Activated T-cell treated with anti-CD3 and anti-CD28 coated beads, Interleukin-2, amount 50 U/mL, for 72 hours (primary cell): ENCODE measurements at regions not wholly inside any gene's neighbourhood (a gene's known extent, or its start where the extent isn't known, plus 50 kb on each side); places are given as distances from the start of the nearest gene placed in this dataset.

ENCODE experiments used
- ATAC-seq, 2 donors: fragments of 150-1000 bp; cut with Tn5 transposase; replicated peaks in 1 of 2; 2 replicates each; pipeline ENCODE4 v1.10.0; 2021; ENCODE audit warnings: moderate library complexity in 2 of 2, mild to moderate bottlenecking in 1 of 2
- DNase-seq, 2 donors: peaks; one replicate each; pipeline ENCODE4 v3.0.0; 2021 to 2022; ENCODE audit warnings: mixed read lengths in 1 of 2
- H3K27ac Mint-ChIP-seq: one replicate; pipeline ENCODE4 v1.8.0; 2022; ENCODE audit warnings: mild to moderate bottlenecking, moderate library complexity, mixed read lengths
- H3K27me3 Mint-ChIP-seq: one replicate; pipeline ENCODE4 v1.8.0; 2022; ENCODE audit warnings: low read depth, mixed read lengths
- H3K36me3 Mint-ChIP-seq, 2 donors: one replicate each; pipeline ENCODE4 v1.8.0; 2022; ENCODE audit warnings: mixed read lengths in 2 of 2, mild to moderate bottlenecking in 1 of 2; ENCODE audit not compliant: insufficient read depth in 2 of 2
- H3K4me1 Mint-ChIP-seq: one replicate; pipeline ENCODE4 v1.8.0; 2022; ENCODE audit warnings: low read depth, mixed read lengths
- H3K4me3 Mint-ChIP-seq, 2 donors: one replicate each; pipeline ENCODE4 v1.8.0; 2022; ENCODE audit warnings: mild to moderate bottlenecking in 2 of 2, mixed read lengths in 2 of 2, moderate library complexity in 2 of 2
- H3K9me3 Mint-ChIP-seq, 2 donors: one replicate each; pipeline ENCODE4 v1.8.0; 2022; ENCODE audit warnings: mixed read lengths in 2 of 2

GRCh38 chr21:22889445-22889844 is 1891.2 kb downstream of the NCAM2 start:
- H3K27ac Mint-ChIP-seq = no peak overlapping the region
- H3K4me3 Mint-ChIP-seq = no peak overlapping the region
- peaks cover 0 to 2% of the 10 kb centered on the region in 2 donors for H3K9me3 Mint-ChIP-seq
- no peaks in the 10 kb centered on the region for H3K36me3 Mint-ChIP-seq
- DNase-seq = no peak
- no peak for ATAC-seq
- H3K4me1 Mint-ChIP-seq = no peaks in the 10 kb centered on the region
- no peaks in the 10 kb centered on the region for H3K27me3 Mint-ChIP-seq

- H3K27ac Mint-ChIP-seq = no peak overlapping the region
- no peak for ATAC-seq
- H3K4me1 Mint-ChIP-seq = no peaks in the 10 kb centered on the region
Observed at GRCh38 chr21:22890656-22891055, 1892.4 kb downstream of the NCAM2 start.

GRCh38 chr21:22892028-22892427 is 1893.8 kb downstream of the NCAM2 start:
- ATAC-seq = no peak
- no peaks in the 10 kb centered on the region for H3K27me3 Mint-ChIP-seq
- no peak overlapping the region for H3K27ac Mint-ChIP-seq
- H3K4me1 Mint-ChIP-seq = no peaks in the 10 kb centered on the region
- peaks cover 0 to 2% of the 10 kb centered on the region in 2 donors for H3K9me3 Mint-ChIP-seq
- no peak for DNase-seq
- H3K4me3 Mint-ChIP-seq = no peak overlapping the region
- H3K36me3 Mint-ChIP-seq = no peaks in the 10 kb centered on the region

More at GRCh38 chr21:22890656-22891055, 1892.4 kb downstream of the NCAM2 start:
- H3K4me3 Mint-ChIP-seq = no peak overlapping the region
- peaks cover 0 to 2% of the 10 kb centered on the region in 2 donors for H3K9me3 Mint-ChIP-seq
- no peak for DNase-seq
- no peaks in the 10 kb centered on the region for H3K36me3 Mint-ChIP-seq
- H3K27me3 Mint-ChIP-seq = no peaks in the 10 kb centered on the region

GRCh38 chr21:22892740-22893139 is 1894.5 kb downstream of the NCAM2 start:
- no peak for ATAC-seq
- peaks cover 0 to 4% of the 10 kb centered on the region in 2 donors for H3K9me3 Mint-ChIP-seq

GRCh38 chr21:22898051-22898665 is 1899.9 kb downstream of the NCAM2 start:
- no peaks in the 10 kb centered on the region for H3K4me1 Mint-ChIP-seq
- DNase-seq = no peak

More at GRCh38 chr21:22892740-22893139, 1894.5 kb downstream of the NCAM2 start:
- Mint-ChIP-seq H3K27me3 (no peaks in the 10 kb centered on the region), H3K4me1 (no peaks in the 10 kb centered on the region), H3K36me3 (no peaks in the 10 kb centered on the region), H3K4me3 (no peak overlapping the region), H3K27ac (no peak overlapping the region)
- no peak for DNase-seq

GRCh38 chr21:22900490-22900889 is 1902.3 kb downstream of the NCAM2 start:
- no peaks in the 10 kb centered on the region for H3K36me3 Mint-ChIP-seq
- H3K4me3 Mint-ChIP-seq = no peak overlapping the region
- no peaks in the 10 kb centered on the region for H3K4me1 Mint-ChIP-seq
- no peak for ATAC-seq
- DNase-seq = no peak
- no peak overlapping the region for H3K27ac Mint-ChIP-seq
- no peaks in the 10 kb centered on the region for H3K27me3 Mint-ChIP-seq
- peaks cover 0 to 2% of the 10 kb centered on the region in 2 donors for H3K9me3 Mint-ChIP-seq

More at GRCh38 chr21:22898051-22898665, 1899.9 kb downstream of the NCAM2 start:
- no peak overlapping the region for H3K4me3 Mint-ChIP-seq
- H3K27me3 Mint-ChIP-seq = no peaks in the 10 kb centered on the region
- H3K27ac Mint-ChIP-seq = no peak overlapping the region
- H3K9me3 Mint-ChIP-seq = peaks cover 0 to 2% of the 10 kb centered on the region in 2 donors
- no peaks in the 10 kb centered on the region for H3K36me3 Mint-ChIP-seq
- ATAC-seq = no peak

- ATAC-seq = no peak
Observed at GRCh38 chr21:22903851-22904250, 1905.6 kb downstream of the NCAM2 start.

GRCh38 chr21:22904385-22904784 is 1906.2 kb downstream of the NCAM2 start:
- Mint-ChIP-seq H3K4me1 (no peaks in the 10 kb centered on the region), H3K9me3 (no peaks in the 10 kb centered on the region), H3K27ac (no peak overlapping the region), H3K4me3 (no peak overlapping the region), H3K36me3 (no peaks in the 10 kb centered on the region), H3K27me3 (no peaks in the 10 kb centered on the region)
- no peak for ATAC-seq
- no peak for DNase-seq

More at GRCh38 chr21:22903851-22904250, 1905.6 kb downstream of the NCAM2 start:
- Mint-ChIP-seq H3K4me3 (no peak overlapping the region), H3K9me3 (no peaks in the 10 kb centered on the region), H3K4me1 (no peaks in the 10 kb centered on the region), H3K27me3 (no peaks in the 10 kb centered on the region), H3K27ac (no peak overlapping the region), H3K36me3 (no peaks in the 10 kb centered on the region)
- DNase-seq = no peak

GRCh38 chr21:22925032-22925431 is 1926.8 kb downstream of the NCAM2 start:
- Mint-ChIP-seq H3K4me1 (no peaks in the 10 kb centered on the region), H3K27ac (no peak overlapping the region), H3K9me3 (peaks cover 0 to 4% of the 10 kb centered on the region in 2 donors), H3K36me3 (peaks cover 0 to 1% of the 10 kb centered on the region in 2 donors), H3K27me3 (no peaks in the 10 kb centered on the region), H3K4me3 (no peak overlapping the region)
- no peak for ATAC-seq
- DNase-seq = no peak

- H3K9me3 Mint-ChIP-seq = peaks cover 0 to 4% of the 10 kb centered on the region in 2 donors
- ATAC-seq (no peak), DNase-seq (no peak)
- no peak overlapping the region for H3K27ac Mint-ChIP-seq
- peaks cover 0 to 1% of the 10 kb centered on the region in 2 donors for H3K36me3 Mint-ChIP-seq
- no peak overlapping the region for H3K4me3 Mint-ChIP-seq
- no peaks in the 10 kb centered on the region for H3K27me3 Mint-ChIP-seq
- no peaks in the 10 kb centered on the region for H3K4me1 Mint-ChIP-seq
Observed at GRCh38 chr21:22927469-22927868, 1929.3 kb downstream of the NCAM2 start.

GRCh38 chr21:22941779-22942490 is 1943.7 kb downstream of the NCAM2 start:
- no peak overlapping the region for H3K27ac Mint-ChIP-seq
- no peak for ATAC-seq
- no peaks in the 10 kb centered on the region for H3K27me3 Mint-ChIP-seq
- H3K36me3 Mint-ChIP-seq = no peaks in the 10 kb centered on the region
- no peaks in the 10 kb centered on the region for H3K4me1 Mint-ChIP-seq
- peaks cover 0 to 3% of the 10 kb centered on the region in 2 donors for H3K9me3 Mint-ChIP-seq
- DNase-seq = no peak
- H3K4me3 Mint-ChIP-seq = no peak overlapping the region

- no peak overlapping the region for H3K4me3 Mint-ChIP-seq
- H3K9me3 Mint-ChIP-seq = peaks cover 0 to 2% of the 10 kb centered on the region in 2 donors
- H3K27me3 Mint-ChIP-seq = no peaks in the 10 kb centered on the region
- ATAC-seq (no peak), DNase-seq (no peak)
- H3K4me1 Mint-ChIP-seq = no peaks in the 10 kb centered on the region
- H3K36me3 Mint-ChIP-seq = no peaks in the 10 kb centered on the region
- H3K27ac Mint-ChIP-seq = no peak overlapping the region
Observed at GRCh38 chr21:22955559-22955958, 1957.3 kb downstream of the NCAM2 start.

- no peak overlapping the region for H3K4me3 Mint-ChIP-seq
- H3K27me3 Mint-ChIP-seq = no peaks in the 10 kb centered on the region
- no peak for ATAC-seq
- H3K27ac Mint-ChIP-seq = no peak overlapping the region
- H3K36me3 Mint-ChIP-seq = no peaks in the 10 kb centered on the region
- no peak for DNase-seq
- no peaks in the 10 kb centered on the region for H3K4me1 Mint-ChIP-seq
- H3K9me3 Mint-ChIP-seq = peaks cover 0 to 11% of the 10 kb centered on the region in 2 donors
Observed at GRCh38 chr21:22961258-22961657, 1963.0 kb downstream of the NCAM2 start.
